ENCODE measurements at regions not wholly inside any gene's neighbourhood (a gene's known extent, or its start where the extent isn't known, plus 50 kb on each side); places are given as distances from the start of the nearest gene placed in this dataset.

DNA sequence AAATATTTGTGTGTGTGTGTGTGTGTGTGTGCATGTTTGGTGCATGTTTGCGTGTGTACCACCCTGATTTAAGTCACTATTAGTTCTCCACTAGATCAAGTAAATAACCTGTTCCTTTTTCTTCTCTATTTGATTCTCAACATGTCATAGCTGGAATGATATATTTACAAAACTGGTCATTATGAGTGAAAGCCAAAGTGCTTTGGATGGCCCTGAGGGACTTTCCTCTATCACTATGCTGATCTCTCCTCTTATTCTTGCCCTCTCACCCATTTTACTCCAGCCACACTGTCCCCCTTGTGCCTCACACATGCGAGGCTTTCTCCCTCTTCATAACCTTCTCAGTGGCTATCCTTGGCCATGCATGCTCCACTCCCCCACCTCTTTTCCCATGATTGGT lies 144.6 kb upstream of the NMUR2 start:
- TF ChIP-seq CTCF (IDR thresholded peaks at IDR 0.05) (no peak), POLR2A (IDR thresholded peaks at IDR 0.05) (no peak)

Measured in Peyer's patch (tissue), 4 donors.